GM21390 (cell line): ENCODE measurements at regions not wholly inside any gene's neighbourhood (a gene's known extent, or its start where the extent isn't known, plus 50 kb on each side); places are given as distances from the start of the nearest gene placed in this dataset.

Experiments used
- ATAC-seq: cut with Tn5 transposase; IDR thresholded peaks from one replicate; pipeline ENCODE4 v1.9.1; 2021; ENCODE audit not compliant: unreplicated experiment

GRCh38 chr21:35217504-35218060 lies 168.5 kb upstream of the RUNX1 start:
- no peak for ATAC-seq

DNA sequence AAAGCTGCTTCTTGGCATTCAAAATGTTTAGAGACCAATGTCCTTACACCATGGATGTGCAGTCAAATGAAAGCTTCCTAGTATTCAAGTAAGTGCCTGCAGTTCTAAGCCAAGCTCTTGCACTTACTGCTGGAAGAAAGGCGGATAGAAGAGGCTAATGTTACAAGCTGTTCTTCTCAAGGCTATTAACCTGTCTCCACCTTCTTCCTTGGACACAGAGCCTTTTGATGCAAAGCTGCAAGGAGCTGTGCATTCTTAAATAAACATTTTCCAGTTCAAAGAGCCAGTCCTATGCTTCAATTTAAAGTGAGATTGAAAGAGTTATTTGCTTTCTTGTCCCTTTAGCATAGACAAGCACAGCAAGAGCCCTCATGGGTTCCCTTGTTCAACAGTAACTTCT lies 167.9 kb upstream of the RUNX1 start:
- no peak for ATAC-seq

GRCh38 chr21:35215870-35216269 lies 166.8 kb upstream of the RUNX1 start:
- no peak for ATAC-seq

DNA sequence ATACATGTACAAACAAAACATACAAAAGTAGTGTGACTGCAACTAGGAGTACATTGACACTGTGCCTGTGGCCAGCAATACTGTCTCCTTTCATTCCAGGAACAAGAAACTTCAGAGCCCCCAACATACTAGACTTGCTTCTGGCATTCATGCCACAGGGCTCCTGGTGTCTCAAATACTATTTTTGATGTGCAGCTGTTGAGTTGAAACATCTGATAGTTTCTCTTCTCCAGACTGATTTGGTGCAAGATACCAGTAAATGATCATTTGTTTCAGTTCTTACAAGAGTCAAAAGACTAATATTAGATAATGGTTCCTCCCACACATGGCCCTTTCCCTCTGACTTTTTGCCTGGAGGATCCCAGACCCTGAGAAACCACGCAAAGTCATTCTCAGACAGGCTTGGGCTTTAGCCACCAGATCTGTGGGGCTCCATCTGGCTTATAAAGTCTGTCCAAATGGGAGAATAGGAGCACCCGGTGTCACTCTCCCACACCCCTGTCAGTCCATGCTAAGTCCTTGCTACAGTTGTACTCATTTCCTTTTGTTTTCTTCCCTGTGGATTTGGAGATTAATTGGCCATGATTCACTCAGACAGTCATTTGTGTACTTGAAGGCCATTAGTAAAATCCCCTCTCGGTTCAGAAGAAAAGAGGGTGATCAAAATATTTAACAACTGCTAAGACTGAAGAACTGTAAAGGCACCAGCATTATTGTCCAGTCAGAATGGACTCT lies 163.5 kb upstream of the RUNX1 start:
- ATAC-seq: no peak

DNA sequence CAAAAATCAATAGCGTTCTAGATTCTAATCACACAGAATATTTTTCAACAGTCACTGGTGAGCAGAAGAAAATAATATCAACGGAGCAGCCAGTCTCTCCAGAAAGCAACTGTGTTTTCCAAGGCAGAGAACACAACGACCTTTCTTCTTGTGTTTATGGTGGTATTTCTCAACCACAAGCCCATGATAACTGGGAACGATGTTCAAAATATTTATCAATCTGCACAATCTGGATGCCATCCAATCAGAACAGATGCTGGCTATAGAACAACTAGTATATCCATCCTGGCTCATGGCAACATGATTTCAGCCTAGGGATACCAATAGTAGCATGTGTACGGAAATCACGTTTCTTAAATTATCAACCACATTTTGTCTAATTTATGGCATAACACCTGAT lies 162.7 kb upstream of the RUNX1 start:
- no peak for ATAC-seq

DNA sequence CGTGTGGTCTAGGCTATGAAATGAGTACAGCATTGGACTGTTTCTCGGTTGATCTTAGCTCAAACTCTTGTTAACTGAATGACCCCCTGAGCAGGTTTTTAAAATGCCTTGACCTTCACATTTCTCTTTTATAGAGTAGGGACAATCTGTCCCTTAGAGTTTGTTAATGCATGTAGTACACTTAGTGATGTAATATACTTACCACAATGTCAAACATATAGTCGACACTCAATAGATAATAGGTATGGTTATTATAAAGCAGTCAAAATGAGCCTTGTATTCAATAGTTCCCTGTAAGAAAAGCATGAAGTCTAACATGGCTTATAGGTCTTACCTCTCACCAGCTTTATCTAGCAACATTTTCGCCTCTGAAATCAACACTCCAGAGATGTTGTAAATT lies 161.0 kb upstream of the RUNX1 start:
- no peak for ATAC-seq

GRCh38 chr21:35208810-35209517 lies 159.9 kb upstream of the RUNX1 start:
- ATAC-seq: no peak

GRCh38 chr21:35208104-35208503 lies 159.0 kb upstream of the RUNX1 start:
- no peak for ATAC-seq

DNA sequence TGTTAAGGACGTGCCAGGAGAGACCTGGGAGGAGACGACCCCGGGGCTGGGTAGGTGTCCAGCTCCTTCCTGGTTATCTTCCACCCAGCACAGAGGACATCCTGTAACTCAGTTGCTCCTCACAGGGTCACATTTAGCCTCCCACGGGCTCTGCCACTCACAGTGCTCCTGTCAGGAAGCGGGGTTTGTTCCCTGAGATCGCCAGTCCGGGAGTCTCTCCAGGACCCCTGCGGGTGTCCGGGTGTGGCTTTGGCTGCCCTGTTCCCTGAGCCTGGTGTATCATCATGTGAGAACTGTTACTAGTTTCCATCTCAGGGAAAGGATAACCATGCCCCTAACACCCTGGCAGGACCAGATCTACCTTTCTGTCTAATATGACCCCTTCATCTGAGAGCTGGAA lies 158.2 kb upstream of the RUNX1 start:
- ATAC-seq: no peak

- no peak for ATAC-seq
These were observed 157.3 kb upstream of the RUNX1 start for GRCh38 chr21:35206141-35207125.

DNA sequence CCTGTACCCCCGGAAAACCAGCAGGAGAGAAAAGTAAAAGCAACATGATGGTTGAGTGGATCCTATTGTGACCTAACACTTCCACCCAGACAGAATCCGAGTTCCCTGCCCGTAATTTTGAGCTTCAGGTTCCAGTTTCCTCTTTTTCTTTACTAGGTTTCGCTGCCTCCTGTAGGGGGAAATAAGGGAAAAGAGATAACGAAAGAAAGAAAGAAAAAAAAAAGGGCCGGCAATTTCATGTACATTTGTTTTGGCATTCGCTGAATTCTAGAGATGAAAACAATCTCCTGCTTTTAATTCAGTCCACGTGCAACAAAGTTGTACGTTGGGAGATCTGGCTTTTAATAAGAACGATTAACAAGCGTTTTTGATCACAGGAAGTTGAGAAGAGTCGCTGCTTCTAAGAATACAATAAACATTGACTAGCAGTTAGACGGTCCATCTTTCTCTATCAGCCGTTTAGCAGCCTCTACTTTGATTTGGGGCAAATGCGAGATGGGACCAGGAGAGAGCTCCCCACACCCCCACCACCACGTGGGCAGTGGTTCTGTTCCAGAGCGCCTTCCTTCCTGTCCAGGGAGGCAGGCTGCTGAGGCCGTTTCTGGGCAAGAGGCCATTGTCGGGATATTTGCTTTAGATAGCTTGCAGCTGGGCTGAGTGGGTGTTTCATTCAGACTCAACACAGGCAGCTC lies 155.9 kb upstream of the RUNX1 start:
- ATAC-seq: no peak

- no peak for ATAC-seq
These were observed 155.0 kb upstream of the RUNX1 start for GRCh38 chr21:35204125-35204524.

- no peak for ATAC-seq
These were observed 154.2 kb upstream of the RUNX1 start for GRCh38 chr21:35203093-35203977.

GRCh38 chr21:35202431-35202830 lies 153.3 kb upstream of the RUNX1 start:
- no peak for ATAC-seq

DNA sequence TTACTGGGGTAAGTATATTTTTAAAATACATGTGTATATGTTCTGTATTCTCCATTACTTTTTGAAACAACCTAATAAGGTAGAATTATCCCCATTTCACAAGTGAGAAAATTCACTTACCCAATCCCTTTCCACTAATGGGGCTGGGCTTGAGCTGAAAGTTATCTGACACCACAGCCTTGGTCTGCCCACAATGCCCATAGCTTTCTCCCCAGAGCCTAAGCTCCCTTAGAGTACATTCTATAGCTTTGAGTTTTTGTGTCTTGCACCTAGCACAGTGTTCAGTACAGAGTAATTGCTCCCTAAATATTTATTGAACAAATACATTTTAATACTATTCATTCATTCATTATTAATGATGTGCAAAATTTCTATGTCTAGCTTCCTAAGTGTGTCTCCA lies 152.7 kb upstream of the RUNX1 start:
- no peak for ATAC-seq

- no peak for ATAC-seq
These were observed 152.2 kb upstream of the RUNX1 start for GRCh38 chr21:35201288-35201687.

- no peak for ATAC-seq
These were observed 150.6 kb upstream of the RUNX1 start for GRCh38 chr21:35199733-35200015.

GRCh38 chr21:35198982-35199732 lies 150.1 kb upstream of the RUNX1 start:
- no peak for ATAC-seq

- ATAC-seq: no peak
These were observed 149.5 kb upstream of the RUNX1 start for GRCh38 chr21:35198565-35198964.
